Glutamatergic neuron (in vitro differentiated cells): ENCODE measurements at regions not wholly inside any gene's neighbourhood (a gene's known extent, or its start where the extent isn't known, plus 50 kb on each side); places are given as distances from the start of the nearest gene placed in this dataset.

ENCODE experiments used
- DNase-seq: peaks from one replicate; pipeline ENCODE4 v3.0.0; 2022
- H3K27ac Mint-ChIP-seq: one replicate; pipeline ENCODE4 v1.8.0; 2020; ENCODE audit warnings: mild to moderate bottlenecking, mixed read lengths, inconsistent platforms; ENCODE audit not compliant: unreplicated experiment
- H3K27me3 Mint-ChIP-seq: one replicate; pipeline ENCODE4 v1.8.0; 2020; ENCODE audit warnings: mild to moderate bottlenecking, moderate library complexity, mixed read lengths, inconsistent platforms; ENCODE audit not compliant: unreplicated experiment
- H3K36me3 Mint-ChIP-seq: one replicate; pipeline ENCODE4 v1.8.0; 2020; ENCODE audit warnings: mild to moderate bottlenecking, mixed read lengths, inconsistent platforms; ENCODE audit not compliant: unreplicated experiment
- H3K4me1 Mint-ChIP-seq: one replicate; pipeline ENCODE4 v1.8.0; 2020; ENCODE audit warnings: mild to moderate bottlenecking, low read depth, mixed read lengths, inconsistent platforms; ENCODE audit not compliant: unreplicated experiment
- H3K4me3 Mint-ChIP-seq: one replicate; pipeline ENCODE4 v1.8.0; 2020; ENCODE audit warnings: mild to moderate bottlenecking, mixed read lengths, inconsistent platforms; ENCODE audit not compliant: unreplicated experiment
- H3K9me3 Mint-ChIP-seq: one replicate; pipeline ENCODE4 v1.8.0; 2020; ENCODE audit warnings: mild to moderate bottlenecking, moderate library complexity, mixed read lengths, inconsistent platforms; ENCODE audit not compliant: unreplicated experiment
- CTCF ChIP-seq: fragments of 200-600 bp; sonication (generic); IDR thresholded peaks from one replicate; pipeline ENCODE4 v1.5.0; 2021; ENCODE audit not compliant: partially characterized antibody, unreplicated experiment

- no peak overlapping the region for H3K4me3 Mint-ChIP-seq
- H3K36me3 Mint-ChIP-seq: no peaks in the 10 kb centered on the region
- peaks cover 6% of the 10 kb centered on the region for H3K27me3 Mint-ChIP-seq
- DNase-seq: no peak
- no peak overlapping the region for H3K27ac Mint-ChIP-seq
- TF ChIP-seq CTCF: no peak
- no peaks in the 10 kb centered on the region for H3K9me3 Mint-ChIP-seq
- H3K4me1 Mint-ChIP-seq: no peaks in the 10 kb centered on the region
These were observed 53.2 kb upstream of the NR3C2 start for GRCh38 chr4:148495463-148495862.
